ENCODE measurements at regions not wholly inside any gene's neighbourhood (a gene's known extent, or its start where the extent isn't known, plus 50 kb on each side); places are given as distances from the start of the nearest gene placed in this dataset.

- intact Hi-C loops (cut with micrococcal nuclease) = no loop called here
- ATAC-seq (peak; percentile 62), DNase-seq (no peak)
- POLR2A ChIA-PET = no interaction called here
- H3K4me1 Mint-ChIP-seq = peaks cover 0 to 32% (median 7%) of the 10 kb centered on the region in 7 donors
- Histone ChIP-seq H3K27me3 (ENCODE audit: control insufficient read depth in 2 of 2, insufficient read depth in 2 of 2, low read length in 2 of 2) (no peaks in the 10 kb centered on the region), H3K4me1 (ENCODE audit: control insufficient read depth in 2 of 2, insufficient read depth in 2 of 2, low read length in 2 of 2) (no peaks in the 10 kb centered on the region), H3K4me3 (ENCODE audit: low read length) (no peak overlapping the region), H3K36me3 (ENCODE audit: control insufficient read depth in 2 of 3, insufficient read depth in 3 of 3, low read length in 3 of 3) (no peaks in the 10 kb centered on the region), H3K27ac (ENCODE audit: low read depth, low read length) (no peak overlapping the region), H3K9me3 (ENCODE audit: control insufficient read depth in 2 of 3, low read length in 3 of 3) (no peaks in the 10 kb centered on the region)
- H3K4me3 Mint-ChIP-seq = peak overlapping the region in 1 of 10 donors; percentile 47
- H3K9me3 Mint-ChIP-seq = peaks cover 0 to 6% (median 0%) of the 10 kb centered on the region in 11 donors
- CTCF ChIA-PET = no interaction called here
- H3K27me3 Mint-ChIP-seq = no peaks in the 10 kb centered on the region
- no peak overlapping the region for H3K27ac Mint-ChIP-seq
- peaks cover 0 to 6% (median 0%) of the 10 kb centered on the region in 5 donors for H3K36me3 Mint-ChIP-seq
Measured at GRCh38 chr9:87793292-87793691, 67.4 kb downstream of the CTSL start.

GRCh38 chr9:87795178-87795577 lies 69.3 kb downstream of the CTSL start:
- no peak overlapping the region for H3K27ac Mint-ChIP-seq
- H3K4me3 ChIP-seq (ENCODE audit: low read length) = no peak overlapping the region
- peaks cover 0 to 6% (median 0%) of the 10 kb centered on the region in 5 donors for H3K36me3 Mint-ChIP-seq
- POLR2A ChIA-PET = no interaction called here
- H3K4me1 ChIP-seq (ENCODE audit: control insufficient read depth in 2 of 2, insufficient read depth in 2 of 2, low read length in 2 of 2) = no peaks in the 10 kb centered on the region
- intact Hi-C loops (cut with micrococcal nuclease) = no loop called here
- H3K4me3 Mint-ChIP-seq = no peak overlapping the region
- H3K4me1 Mint-ChIP-seq = peaks cover 0 to 32% (median 7%) of the 10 kb centered on the region in 7 donors
- ATAC-seq (no peak), DNase-seq (no peak)
- H3K9me3 Mint-ChIP-seq = peaks cover 0 to 6% (median 0%) of the 10 kb centered on the region in 11 donors
- CTCF ChIA-PET = no interaction called here
- H3K9me3 ChIP-seq (ENCODE audit: control insufficient read depth in 2 of 3, low read length in 3 of 3) = no peaks in the 10 kb centered on the region
- no peaks in the 10 kb centered on the region for H3K27me3 ChIP-seq (ENCODE audit: control insufficient read depth in 2 of 2, insufficient read depth in 2 of 2, low read length in 2 of 2)
- H3K36me3 ChIP-seq (ENCODE audit: control insufficient read depth in 2 of 3, insufficient read depth in 3 of 3, low read length in 3 of 3) = no peaks in the 10 kb centered on the region
- H3K27me3 Mint-ChIP-seq = no peaks in the 10 kb centered on the region
- no peak overlapping the region for H3K27ac ChIP-seq (ENCODE audit: low read depth, low read length)

GRCh38 chr9:87796196-87796595 lies 70.3 kb downstream of the CTSL start:
- intact Hi-C loops (cut with micrococcal nuclease) = no loop called here
- CTCF ChIA-PET = no interaction called here
- no peak overlapping the region for H3K27ac ChIP-seq (ENCODE audit: low read depth, low read length)

GRCh38 chr9:87798261-87798833 lies 72.4 kb downstream of the CTSL start:
- Mint-ChIP-seq H3K4me1 (peaks cover 0 to 22% (median 6%) of the 10 kb centered on the region in 7 donors), H3K27me3 (peaks cover 0 to 2% (median 0%) of the 10 kb centered on the region in 5 donors), H3K36me3 (no peaks in the 10 kb centered on the region), H3K9me3 (peaks cover 0 to 3% (median 0%) of the 10 kb centered on the region in 11 donors), H3K27ac (no peak overlapping the region), H3K4me3 (no peak overlapping the region)
- POLR2A ChIA-PET = no interaction called here
- H3K36me3 ChIP-seq (ENCODE audit: control insufficient read depth in 2 of 3, insufficient read depth in 3 of 3, low read length in 3 of 3) = no peaks in the 10 kb centered on the region
- ATAC-seq = no peak
- H3K27ac ChIP-seq (ENCODE audit: low read depth, low read length) = no peak overlapping the region
- H3K4me1 ChIP-seq (ENCODE audit: control insufficient read depth in 2 of 2, insufficient read depth in 2 of 2, low read length in 2 of 2) = no peaks in the 10 kb centered on the region
- DNase-seq = no peak
- CTCF ChIA-PET = no interaction called here
- H3K4me3 ChIP-seq (ENCODE audit: low read length) = no peak overlapping the region
- intact Hi-C loops (cut with micrococcal nuclease) = no loop called here
- H3K9me3 ChIP-seq (ENCODE audit: control insufficient read depth in 2 of 3, low read length in 3 of 3) = no peaks in the 10 kb centered on the region
- no peaks in the 10 kb centered on the region for H3K27me3 ChIP-seq (ENCODE audit: control insufficient read depth in 2 of 2, insufficient read depth in 2 of 2, low read length in 2 of 2)

More at GRCh38 chr9:87796196-87796595, 70.3 kb downstream of the CTSL start:
- Histone ChIP-seq H3K9me3 (ENCODE audit: control insufficient read depth in 2 of 3, low read length in 3 of 3) (no peaks in the 10 kb centered on the region), H3K4me3 (ENCODE audit: low read length) (no peak overlapping the region), H3K4me1 (ENCODE audit: control insufficient read depth in 2 of 2, insufficient read depth in 2 of 2, low read length in 2 of 2) (no peaks in the 10 kb centered on the region), H3K27me3 (ENCODE audit: control insufficient read depth in 2 of 2, insufficient read depth in 2 of 2, low read length in 2 of 2) (no peaks in the 10 kb centered on the region), H3K36me3 (ENCODE audit: control insufficient read depth in 2 of 3, insufficient read depth in 3 of 3, low read length in 3 of 3) (no peaks in the 10 kb centered on the region)
- DNase-seq = no peak
- POLR2A ChIA-PET = no interaction called here
- no peak overlapping the region for H3K27ac Mint-ChIP-seq
- H3K4me3 Mint-ChIP-seq = no peak overlapping the region
- ATAC-seq = no peak
- peaks cover 0 to 4% (median 0%) of the 10 kb centered on the region in 5 donors for H3K36me3 Mint-ChIP-seq
- no peaks in the 10 kb centered on the region for H3K27me3 Mint-ChIP-seq
- H3K4me1 Mint-ChIP-seq = peaks cover 0 to 32% (median 7%) of the 10 kb centered on the region in 7 donors
- peaks cover 0 to 4% (median 0%) of the 10 kb centered on the region in 11 donors for H3K9me3 Mint-ChIP-seq

- Histone ChIP-seq H3K27me3 (ENCODE audit: control insufficient read depth in 2 of 2, insufficient read depth in 2 of 2, low read length in 2 of 2) (no peaks in the 10 kb centered on the region), H3K36me3 (ENCODE audit: control insufficient read depth in 2 of 3, insufficient read depth in 3 of 3, low read length in 3 of 3) (no peaks in the 10 kb centered on the region), H3K27ac (ENCODE audit: low read depth, low read length) (no peak overlapping the region), H3K9me3 (ENCODE audit: control insufficient read depth in 2 of 3, low read length in 3 of 3) (no peaks in the 10 kb centered on the region), H3K4me3 (ENCODE audit: low read length) (no peak overlapping the region), H3K4me1 (ENCODE audit: control insufficient read depth in 2 of 2, insufficient read depth in 2 of 2, low read length in 2 of 2) (no peaks in the 10 kb centered on the region)
- Mint-ChIP-seq H3K4me3 (no peak overlapping the region), H3K9me3 (peaks cover 0 to 3% (median 0%) of the 10 kb centered on the region in 11 donors), H3K27me3 (peaks cover 0 to 2% (median 0%) of the 10 kb centered on the region in 5 donors), H3K27ac (no peak overlapping the region), H3K36me3 (no peaks in the 10 kb centered on the region), H3K4me1 (peaks cover 0 to 20% (median 4%) of the 10 kb centered on the region in 7 donors)
- ChIA-PET POLR2A (no interaction called here), CTCF (no interaction called here)
- intact Hi-C loops (cut with micrococcal nuclease) = no loop called here
- DNase-seq (no peak), ATAC-seq (no peak)
Measured at GRCh38 chr9:87799503-87799902, 73.6 kb downstream of the CTSL start.

- ATAC-seq = no peak
- no peak overlapping the region for H3K27ac Mint-ChIP-seq
- H3K4me1 Mint-ChIP-seq = peaks cover 0 to 11% (median 2%) of the 10 kb centered on the region in 7 donors
- ChIA-PET CTCF (interaction anchor here (1.2 kb wide), 1 partner anchor 12 kb away, joined by 3 read pairs; no protein-coding TSS in a partner anchor), POLR2A (no interaction called here)
- no peaks in the 10 kb centered on the region for H3K36me3 ChIP-seq (ENCODE audit: control insufficient read depth in 2 of 3, insufficient read depth in 3 of 3, low read length in 3 of 3)
- H3K27ac ChIP-seq (ENCODE audit: low read depth, low read length) = no peak overlapping the region
- H3K36me3 Mint-ChIP-seq = no peaks in the 10 kb centered on the region
- no peaks in the 10 kb centered on the region for H3K4me1 ChIP-seq (ENCODE audit: control insufficient read depth in 2 of 2, insufficient read depth in 2 of 2, low read length in 2 of 2)
- H3K9me3 Mint-ChIP-seq = peaks cover 0 to 3% (median 0%) of the 10 kb centered on the region in 11 donors
- H3K27me3 ChIP-seq (ENCODE audit: control insufficient read depth in 2 of 2, insufficient read depth in 2 of 2, low read length in 2 of 2) = no peaks in the 10 kb centered on the region
- no peak overlapping the region for H3K4me3 ChIP-seq (ENCODE audit: low read length)
- H3K4me3 Mint-ChIP-seq = no peak overlapping the region
- DNase-seq = no peak
- intact Hi-C loops (cut with micrococcal nuclease) = no loop called here
- no peaks in the 10 kb centered on the region for H3K9me3 ChIP-seq (ENCODE audit: control insufficient read depth in 2 of 3, low read length in 3 of 3)
- peaks cover 0 to 2% (median 0%) of the 10 kb centered on the region in 5 donors for H3K27me3 Mint-ChIP-seq
Measured at GRCh38 chr9:87800456-87800855, 74.5 kb downstream of the CTSL start.

- H3K4me1 Mint-ChIP-seq = peaks cover 0 to 5% (median 0%) of the 10 kb centered on the region in 7 donors
- Histone ChIP-seq H3K27ac (ENCODE audit: low read depth, low read length) (no peak overlapping the region), H3K27me3 (ENCODE audit: control insufficient read depth in 2 of 2, insufficient read depth in 2 of 2, low read length in 2 of 2) (no peaks in the 10 kb centered on the region), H3K9me3 (ENCODE audit: control insufficient read depth in 2 of 3, low read length in 3 of 3) (no peaks in the 10 kb centered on the region), H3K4me3 (ENCODE audit: low read length) (no peak overlapping the region), H3K36me3 (ENCODE audit: control insufficient read depth in 2 of 3, insufficient read depth in 3 of 3, low read length in 3 of 3) (no peaks in the 10 kb centered on the region), H3K4me1 (ENCODE audit: control insufficient read depth in 2 of 2, insufficient read depth in 2 of 2, low read length in 2 of 2) (no peaks in the 10 kb centered on the region)
- H3K27me3 Mint-ChIP-seq = peaks cover 0 to 2% (median 0%) of the 10 kb centered on the region in 5 donors
- no peak for DNase-seq
- no peak overlapping the region for H3K4me3 Mint-ChIP-seq
- no peaks in the 10 kb centered on the region for H3K36me3 Mint-ChIP-seq
- POLR2A ChIA-PET = no interaction called here
- H3K27ac Mint-ChIP-seq = no peak overlapping the region
- intact Hi-C loops (cut with micrococcal nuclease) = no loop called here
- ATAC-seq = no peak
- H3K9me3 Mint-ChIP-seq = peaks cover 0 to 3% (median 0%) of the 10 kb centered on the region in 11 donors
- CTCF ChIA-PET = interaction anchor here (1.2 kb wide), 1 partner anchor 11 kb away, joined by 3 read pairs; no protein-coding TSS in a partner anchor
Measured at GRCh38 chr9:87801013-87801412, 75.1 kb downstream of the CTSL start.
